WTC11 (cell line): ENCODE measurements at regions not wholly inside any gene's neighbourhood (a gene's known extent, or its start where the extent isn't known, plus 50 kb on each side); places are given as distances from the start of the nearest gene placed in this dataset.

ENCODE experiments used
- ATAC-seq: fragments of 200-7000 bp; cut with Tn5 transposase; 2 replicates; pipeline ENCODE4 v1.10.0; 2021; ENCODE audit warnings: mild to moderate bottlenecking, moderate library complexity
- CTCF ChIA-PET: fragments of 300-600 bp; sonication (Branson Sonifier 250); formaldehyde crosslinking; loops from one replicate; lab custom pipeline; 2021; ENCODE audit warnings: antibody characterized with exemption; lab: Charles Lee
- POLR2A ChIA-PET: fragments of 350-600 bp; sonication (Branson Sonifier 250); formaldehyde crosslinking; loops from one replicate; lab custom pipeline; 2021; ENCODE audit warnings: antibody characterized with exemption; lab: Charles Lee
- DNase-seq: peaks from one replicate; pipeline ENCODE4 v3.0.0; 2021; ENCODE audit warnings: low spot score
- H3K27ac Mint-ChIP-seq: 2 replicates; pipeline ENCODE4 v1.8.0; 2021; ENCODE audit warnings: mixed read lengths
- H3K27me3 Mint-ChIP-seq: 2 replicates; pipeline ENCODE4 v1.8.0; 2021; ENCODE audit warnings: low read depth, mild to moderate bottlenecking, moderate library complexity, mixed read lengths
- H3K36me3 Mint-ChIP-seq: 2 replicates; pipeline ENCODE4 v1.8.0; 2021; ENCODE audit warnings: mixed read lengths
- H3K4me1 Mint-ChIP-seq: 2 replicates; pipeline ENCODE4 v1.8.0; 2022; ENCODE audit warnings: mixed read lengths
- H3K4me3 Mint-ChIP-seq: 2 replicates; pipeline ENCODE4 v1.8.0; 2021; ENCODE audit warnings: mild to moderate bottlenecking, moderate library complexity, mixed read lengths
- H3K9me3 Mint-ChIP-seq: 2 replicates; pipeline ENCODE4 v1.8.0; 2021; ENCODE audit warnings: mixed read lengths
- EMX1 ChIP-seq: fragments of 250-450 bp; sonication (Bioruptor Pico); IDR thresholded peaks from 2 replicates; pipeline ENCODE4 v1.8.0; 2021; ENCODE audit warnings: mild to moderate bottlenecking
- ESRRA ChIP-seq: sonication (generic); formaldehyde crosslinking; IDR thresholded peaks from 2 replicates; pipeline ENCODE4 v1.8.1; 2022; ENCODE audit warnings: mild to moderate bottlenecking, missing genetic modification reagents, borderline replicate concordance
- ETV6 ChIP-seq: sonication (generic); formaldehyde crosslinking; IDR thresholded peaks from 2 replicates; pipeline ENCODE4 v1.8.1; 2022; ENCODE audit warnings: mild to moderate bottlenecking, missing genetic modification reagents
- FOXP1 ChIP-seq: sonication (generic); formaldehyde crosslinking; IDR thresholded peaks from 2 replicates; pipeline ENCODE4 v1.8.0; 2022; ENCODE audit warnings: missing genetic modification reagents, mild to moderate bottlenecking, moderate library complexity, borderline replicate concordance
- HMGA2 ChIP-seq: fragments of 250-450 bp; sonication (Bioruptor Pico); IDR thresholded peaks from 2 replicates; pipeline ENCODE4 v1.4.0; 2021; ENCODE audit warnings: mild to moderate bottlenecking, moderate library complexity
- TEAD4 ChIP-seq: sonication (generic); formaldehyde crosslinking; IDR thresholded peaks from 2 replicates; pipeline ENCODE4 v1.8.0; 2022; ENCODE audit warnings: mild to moderate bottlenecking, missing genetic modification reagents
- ZBTB21 ChIP-seq: sonication (generic); formaldehyde crosslinking; IDR thresholded peaks from 2 replicates; pipeline ENCODE4 v1.8.1; 2023; ENCODE audit warnings: mild to moderate bottlenecking, missing genetic modification reagents, borderline replicate concordance
- ZNF121 ChIP-seq: sonication (generic); formaldehyde crosslinking; IDR thresholded peaks from 2 replicates; pipeline ENCODE4 v1.8.0; 2023; ENCODE audit warnings: missing genetic modification reagents
- ZNF416 ChIP-seq: fragments of 250-450 bp; sonication (Bioruptor Pico); IDR thresholded peaks from 2 replicates; pipeline ENCODE4 v1.9.0; 2021; ENCODE audit warnings: mild to moderate bottlenecking, inconsistent platforms
- ZNF671 ChIP-seq: fragments of 250-450 bp; sonication (Bioruptor Pico); IDR thresholded peaks from 2 replicates; pipeline ENCODE4 v1.8.0; 2021; ENCODE audit warnings: mild to moderate bottlenecking
- TF ChIP-seq, protein P1 (sequence below): sonication (generic); formaldehyde crosslinking; IDR thresholded peaks from 2 replicates; pipeline ENCODE4 v1.8.0; 2022; ENCODE audit warnings: mild to moderate bottlenecking, missing genetic modification reagents
- TF ChIP-seq, protein P2 (sequence below): sonication (generic); formaldehyde crosslinking; IDR thresholded peaks from 2 replicates; pipeline ENCODE4 v1.8.1; 2022; ENCODE audit warnings: mild to moderate bottlenecking, missing genetic modification reagents, moderate library complexity, borderline replicate concordance
- TF ChIP-seq, protein P3 (sequence below): sonication (generic); formaldehyde crosslinking; IDR thresholded peaks from 2 replicates; pipeline ENCODE4 v1.8.1; 2023; ENCODE audit warnings: mild to moderate bottlenecking, missing genetic modification reagents, moderate library complexity
- TF ChIP-seq, protein P4 (sequence below): sonication (generic); formaldehyde crosslinking; IDR thresholded peaks from 2 replicates; pipeline ENCODE4 v1.8.1; 2023; ENCODE audit warnings: mild to moderate bottlenecking, missing genetic modification reagents
- TF ChIP-seq, protein P5 (sequence below): fragments of 250-450 bp; sonication (Bioruptor Pico); IDR thresholded peaks from 2 replicates; pipeline ENCODE4 v1.9.0; 2021; ENCODE audit warnings: mild to moderate bottlenecking
- TF ChIP-seq, protein P6 (sequence below): fragments of 200-600 bp; IDR thresholded peaks from 2 replicates; pipeline ENCODE4 v1.8.0; 2022; ENCODE audit warnings: antibody characterized with exemption

DNA sequence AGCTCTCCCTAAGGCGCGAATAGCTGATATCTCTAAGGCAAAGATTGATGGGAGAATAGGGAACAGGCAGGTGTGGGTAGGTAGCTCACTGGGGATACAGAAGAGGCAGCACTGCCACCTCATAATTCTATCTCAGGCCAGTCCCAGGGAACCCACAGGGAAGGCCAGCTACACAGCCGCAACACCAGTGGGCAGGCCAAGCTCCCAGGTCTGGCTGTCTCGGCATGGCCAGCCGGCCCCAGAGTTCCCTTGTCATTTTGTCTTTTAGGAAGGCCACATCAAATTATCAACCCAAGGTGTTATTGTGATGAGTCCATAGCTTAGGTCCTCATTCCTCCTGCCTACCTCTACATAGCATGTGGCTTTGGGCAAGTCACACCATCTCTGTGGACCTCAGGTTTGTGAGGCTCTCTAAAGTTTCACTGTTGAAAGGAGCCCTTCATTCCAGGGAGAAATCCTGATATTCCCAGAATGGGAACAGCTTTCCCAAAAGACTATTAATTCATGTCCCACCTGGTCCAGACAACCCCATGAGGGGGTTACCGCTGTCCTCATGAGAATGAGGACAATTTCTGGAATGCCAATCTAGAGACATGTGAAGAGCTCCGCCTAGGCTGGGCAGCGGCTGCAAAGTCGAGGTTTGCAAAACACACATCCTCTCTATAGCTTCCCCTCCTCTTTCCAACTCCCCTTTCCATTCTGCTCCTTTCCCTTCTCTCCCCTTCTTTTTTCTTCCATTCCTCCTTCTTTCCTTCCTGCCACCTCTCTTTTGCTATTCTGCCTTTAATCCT is 287.1 kb upstream of the ID2 start (continued):
- TF ChIP-seq, protein P1, sequence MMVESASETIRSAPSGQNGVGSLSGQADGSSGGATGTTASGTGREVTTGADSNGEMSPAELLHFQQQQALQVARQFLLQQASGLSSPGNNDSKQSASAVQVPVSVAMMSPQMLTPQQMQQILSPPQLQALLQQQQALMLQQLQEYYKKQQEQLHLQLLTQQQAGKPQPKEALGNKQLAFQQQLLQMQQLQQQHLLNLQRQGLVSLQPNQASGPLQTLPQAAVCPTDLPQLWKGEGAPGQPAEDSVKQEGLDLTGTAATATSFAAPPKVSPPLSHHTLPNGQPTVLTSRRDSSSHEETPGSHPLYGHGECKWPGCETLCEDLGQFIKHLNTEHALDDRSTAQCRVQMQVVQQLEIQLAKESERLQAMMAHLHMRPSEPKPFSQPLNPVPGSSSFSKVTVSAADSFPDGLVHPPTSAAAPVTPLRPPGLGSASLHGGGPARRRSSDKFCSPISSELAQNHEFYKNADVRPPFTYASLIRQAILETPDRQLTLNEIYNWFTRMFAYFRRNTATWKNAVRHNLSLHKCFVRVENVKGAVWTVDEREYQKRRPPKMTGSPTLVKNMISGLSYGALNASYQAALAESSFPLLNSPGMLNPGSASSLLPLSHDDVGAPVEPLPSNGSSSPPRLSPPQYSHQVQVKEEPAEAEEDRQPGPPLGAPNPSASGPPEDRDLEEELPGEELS = no peak
- TF ChIP-seq TEAD4 (CRISPR knock-in tag) (no peak), EMX1 (CRISPR knock-in tag) (no peak), ZNF416 (CRISPR knock-in tag) (no peak), FOXP1 (no peak), ZBTB21 (no peak)
- TF ChIP-seq, protein P2, sequence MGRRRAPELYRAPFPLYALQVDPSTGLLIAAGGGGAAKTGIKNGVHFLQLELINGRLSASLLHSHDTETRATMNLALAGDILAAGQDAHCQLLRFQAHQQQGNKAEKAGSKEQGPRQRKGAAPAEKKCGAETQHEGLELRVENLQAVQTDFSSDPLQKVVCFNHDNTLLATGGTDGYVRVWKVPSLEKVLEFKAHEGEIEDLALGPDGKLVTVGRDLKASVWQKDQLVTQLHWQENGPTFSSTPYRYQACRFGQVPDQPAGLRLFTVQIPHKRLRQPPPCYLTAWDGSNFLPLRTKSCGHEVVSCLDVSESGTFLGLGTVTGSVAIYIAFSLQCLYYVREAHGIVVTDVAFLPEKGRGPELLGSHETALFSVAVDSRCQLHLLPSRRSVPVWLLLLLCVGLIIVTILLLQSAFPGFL = no peak

DNA sequence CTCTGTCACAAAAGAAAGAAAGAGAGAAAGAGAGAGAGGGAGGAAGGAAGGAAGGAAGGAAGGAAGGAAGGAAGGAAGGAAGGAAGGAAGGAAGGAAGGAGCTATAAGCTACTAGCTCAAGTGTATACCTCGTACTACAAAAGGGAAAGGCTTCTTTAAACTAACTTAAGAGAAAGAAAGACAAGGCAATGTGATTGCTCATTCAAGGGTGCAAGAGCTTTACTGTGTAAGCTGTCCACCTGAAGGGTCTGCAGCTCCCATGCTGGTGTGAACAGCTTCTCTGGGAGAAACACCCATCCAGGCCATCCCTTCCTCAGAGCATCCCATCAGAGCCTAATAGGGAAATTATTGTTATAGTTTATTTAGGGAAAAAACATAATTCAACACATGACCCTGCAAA is 286.1 kb upstream of the ID2 start:
- Mint-ChIP-seq H3K4me3 (no peak overlapping the region), H3K27ac (no peak overlapping the region), H3K27me3 (peaks cover 7% of the 10 kb centered on the region), H3K36me3 (peaks cover 3% of the 10 kb centered on the region; the same call in 1 of the 2 replicates), H3K4me1 (peaks cover 25% of the 10 kb centered on the region), H3K9me3 (peaks cover 13% of the 10 kb centered on the region)
- CTCF ChIA-PET = no interaction called here
- POLR2A ChIA-PET = no interaction called here
- TF ChIP-seq HMGA2 (no peak), ETV6 (CRISPR knock-in tag) (no peak), ESRRA (CRISPR knock-in tag) (no peak), TEAD4 (CRISPR knock-in tag) (no peak), ZNF671 (CRISPR knock-in tag) (no peak), ZNF121 (CRISPR knock-in tag) (no peak)
- TF ChIP-seq, protein P3, sequence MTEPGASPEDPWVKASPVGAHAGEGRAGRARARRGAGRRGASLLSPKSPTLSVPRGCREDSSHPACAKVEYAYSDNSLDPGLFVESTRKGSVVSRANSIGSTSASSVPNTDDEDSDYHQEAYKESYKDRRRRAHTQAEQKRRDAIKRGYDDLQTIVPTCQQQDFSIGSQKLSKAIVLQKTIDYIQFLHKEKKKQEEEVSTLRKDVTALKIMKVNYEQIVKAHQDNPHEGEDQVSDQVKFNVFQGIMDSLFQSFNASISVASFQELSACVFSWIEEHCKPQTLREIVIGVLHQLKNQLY (CRISPR knock-in tag) = no peak
- TF ChIP-seq, protein P4, sequence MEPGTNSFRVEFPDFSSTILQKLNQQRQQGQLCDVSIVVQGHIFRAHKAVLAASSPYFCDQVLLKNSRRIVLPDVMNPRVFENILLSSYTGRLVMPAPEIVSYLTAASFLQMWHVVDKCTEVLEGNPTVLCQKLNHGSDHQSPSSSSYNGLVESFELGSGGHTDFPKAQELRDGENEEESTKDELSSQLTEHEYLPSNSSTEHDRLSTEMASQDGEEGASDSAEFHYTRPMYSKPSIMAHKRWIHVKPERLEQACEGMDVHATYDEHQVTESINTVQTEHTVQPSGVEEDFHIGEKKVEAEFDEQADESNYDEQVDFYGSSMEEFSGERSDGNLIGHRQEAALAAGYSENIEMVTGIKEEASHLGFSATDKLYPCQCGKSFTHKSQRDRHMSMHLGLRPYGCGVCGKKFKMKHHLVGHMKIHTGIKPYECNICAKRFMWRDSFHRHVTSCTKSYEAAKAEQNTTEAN (CRISPR knock-in tag) = no peak
- TF ChIP-seq, protein P5, sequence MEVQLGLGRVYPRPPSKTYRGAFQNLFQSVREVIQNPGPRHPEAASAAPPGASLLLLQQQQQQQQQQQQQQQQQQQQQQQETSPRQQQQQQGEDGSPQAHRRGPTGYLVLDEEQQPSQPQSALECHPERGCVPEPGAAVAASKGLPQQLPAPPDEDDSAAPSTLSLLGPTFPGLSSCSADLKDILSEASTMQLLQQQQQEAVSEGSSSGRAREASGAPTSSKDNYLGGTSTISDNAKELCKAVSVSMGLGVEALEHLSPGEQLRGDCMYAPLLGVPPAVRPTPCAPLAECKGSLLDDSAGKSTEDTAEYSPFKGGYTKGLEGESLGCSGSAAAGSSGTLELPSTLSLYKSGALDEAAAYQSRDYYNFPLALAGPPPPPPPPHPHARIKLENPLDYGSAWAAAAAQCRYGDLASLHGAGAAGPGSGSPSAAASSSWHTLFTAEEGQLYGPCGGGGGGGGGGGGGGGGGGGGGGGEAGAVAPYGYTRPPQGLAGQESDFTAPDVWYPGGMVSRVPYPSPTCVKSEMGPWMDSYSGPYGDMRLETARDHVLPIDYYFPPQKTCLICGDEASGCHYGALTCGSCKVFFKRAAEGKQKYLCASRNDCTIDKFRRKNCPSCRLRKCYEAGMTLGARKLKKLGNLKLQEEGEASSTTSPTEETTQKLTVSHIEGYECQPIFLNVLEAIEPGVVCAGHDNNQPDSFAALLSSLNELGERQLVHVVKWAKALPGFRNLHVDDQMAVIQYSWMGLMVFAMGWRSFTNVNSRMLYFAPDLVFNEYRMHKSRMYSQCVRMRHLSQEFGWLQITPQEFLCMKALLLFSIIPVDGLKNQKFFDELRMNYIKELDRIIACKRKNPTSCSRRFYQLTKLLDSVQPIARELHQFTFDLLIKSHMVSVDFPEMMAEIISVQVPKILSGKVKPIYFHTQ (CRISPR knock-in tag) = no peak
- TF ChIP-seq, protein P6, sequence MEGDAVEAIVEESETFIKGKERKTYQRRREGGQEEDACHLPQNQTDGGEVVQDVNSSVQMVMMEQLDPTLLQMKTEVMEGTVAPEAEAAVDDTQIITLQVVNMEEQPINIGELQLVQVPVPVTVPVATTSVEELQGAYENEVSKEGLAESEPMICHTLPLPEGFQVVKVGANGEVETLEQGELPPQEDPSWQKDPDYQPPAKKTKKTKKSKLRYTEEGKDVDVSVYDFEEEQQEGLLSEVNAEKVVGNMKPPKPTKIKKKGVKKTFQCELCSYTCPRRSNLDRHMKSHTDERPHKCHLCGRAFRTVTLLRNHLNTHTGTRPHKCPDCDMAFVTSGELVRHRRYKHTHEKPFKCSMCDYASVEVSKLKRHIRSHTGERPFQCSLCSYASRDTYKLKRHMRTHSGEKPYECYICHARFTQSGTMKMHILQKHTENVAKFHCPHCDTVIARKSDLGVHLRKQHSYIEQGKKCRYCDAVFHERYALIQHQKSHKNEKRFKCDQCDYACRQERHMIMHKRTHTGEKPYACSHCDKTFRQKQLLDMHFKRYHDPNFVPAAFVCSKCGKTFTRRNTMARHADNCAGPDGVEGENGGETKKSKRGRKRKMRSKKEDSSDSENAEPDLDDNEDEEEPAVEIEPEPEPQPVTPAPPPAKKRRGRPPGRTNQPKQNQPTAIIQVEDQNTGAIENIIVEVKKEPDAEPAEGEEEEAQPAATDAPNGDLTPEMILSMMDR = no peak
- DNase-seq = no peak
- ATAC-seq = no peak
